Thyroid gland (tissue), 4 donors: ENCODE measurements at regions not wholly inside any gene's neighbourhood (a gene's known extent, or its start where the extent isn't known, plus 50 kb on each side); places are given as distances from the start of the nearest gene placed in this dataset. TPM values are rescaled to one million over a fixed set of nuclear protein-coding genes. Genes with fewer than 3 reads are reported as not detected.

Experiments used
- DNase-seq, 2 donors: peaks; one replicate each; pipeline ENCODE4 v3.0.0-alpha.2; 2019
- H3K27ac ChIP-seq, 3 donors: fragments of 200-600 bp; sonication (generic); 1 replicate in 2 of 3; 2 replicates in 1 of 3; pipeline ENCODE4 v1.5.1; 2016 to 2019; ENCODE audit warnings: mild to moderate bottlenecking in 1 of 3, moderate library complexity in 1 of 3
- H3K27me3 ChIP-seq: fragments of 200-600 bp; sonication (generic); one replicate; pipeline ENCODE4 v1.5.1; 2019
- H3K36me3 ChIP-seq, 2 donors: fragments of 200-600 bp; sonication (generic); one replicate each; pipeline ENCODE4 v1.5.1; 2016 to 2019
- H3K4me1 ChIP-seq, 2 donors: fragments of 200-600 bp; sonication (generic); one replicate each; pipeline ENCODE4 v1.5.1; 2017 to 2019
- H3K4me3 ChIP-seq, 3 donors: fragments of 200-600 bp; sonication (generic); replicated peaks in 1 of 3; 1 replicate in 2 of 3; 2 replicates in 1 of 3; pipeline ENCODE4 v1.5.1; 2016; ENCODE audit warnings: mild to moderate bottlenecking in 1 of 3
- H3K9me3 ChIP-seq: fragments of 200-600 bp; sonication (generic); one replicate; pipeline ENCODE4 v1.5.1; 2017
- POLR2A ChIP-seq, 2 donors: fragments of 450-650 bp; IDR thresholded peaks; one replicate each; pipeline ENCODE4 v1.6.1; 2017; ENCODE audit warnings: antibody characterized with exemption in 2 of 2, mild to moderate bottlenecking in 2 of 2, moderate library complexity in 1 of 2
- whole genome bisulfite sequencing, 2 donors: methylation state at CpG; one replicate each; pipeline ENCODE4 v1.1.5; 2017; 5-methylcytosine and 5-hydroxymethylcytosine counted together
- intact Hi-C: fragments of 100-400 bp; cut with DNase I; formaldehyde crosslinking; loops from one replicate; pipeline ENCODE4 v1.15.1; 2023
- small RNA-seq: library from RNA; depleted of rRNA; stranded (forward); fragments of <200 nt; gene quantifications from one replicate; pipeline ENCODE3, GENCODE V24; 2016
- TF ChIP-seq, protein P1 (sequence below), 6 experiments: fragments of 200-600 bp in 3 of 6; fragments of 450-650 bp in 3 of 6; sonication (generic) in 3 of 6; IDR thresholded peaks; one replicate each; pipeline ENCODE4 v1.5.1; 2016 to 2019; ENCODE audit warnings: antibody characterized with exemption in 6 of 6, mild to moderate bottlenecking in 2 of 6, inconsistent platforms in 1 of 6, moderate library complexity in 1 of 6

DNA sequence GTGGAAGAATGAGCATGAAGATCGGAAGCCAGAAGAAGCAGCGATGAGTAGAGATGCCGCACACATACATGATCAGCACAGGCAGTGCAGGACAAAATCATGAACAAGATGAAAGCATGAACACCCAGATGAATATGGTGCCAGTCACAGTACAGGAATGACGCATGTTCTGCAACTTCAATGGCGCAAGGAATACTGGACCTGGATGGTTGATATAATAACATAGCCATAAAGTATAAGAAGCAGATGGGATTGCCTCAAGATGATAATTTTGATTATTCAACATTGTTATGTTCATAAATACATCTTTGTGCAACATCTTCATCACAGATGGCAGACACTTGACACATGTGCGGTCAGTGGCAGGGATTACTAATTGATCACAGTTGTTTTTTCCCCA is 59.7 kb upstream of the SLCO3A1 start:
- DNase-seq = no peak
- H3K27me3 ChIP-seq = no peaks in the 10 kb centered on the region
- no peak for TF ChIP-seq POLR2A (IDR thresholded peaks at IDR 0.05)
- TF ChIP-seq, protein P1, sequence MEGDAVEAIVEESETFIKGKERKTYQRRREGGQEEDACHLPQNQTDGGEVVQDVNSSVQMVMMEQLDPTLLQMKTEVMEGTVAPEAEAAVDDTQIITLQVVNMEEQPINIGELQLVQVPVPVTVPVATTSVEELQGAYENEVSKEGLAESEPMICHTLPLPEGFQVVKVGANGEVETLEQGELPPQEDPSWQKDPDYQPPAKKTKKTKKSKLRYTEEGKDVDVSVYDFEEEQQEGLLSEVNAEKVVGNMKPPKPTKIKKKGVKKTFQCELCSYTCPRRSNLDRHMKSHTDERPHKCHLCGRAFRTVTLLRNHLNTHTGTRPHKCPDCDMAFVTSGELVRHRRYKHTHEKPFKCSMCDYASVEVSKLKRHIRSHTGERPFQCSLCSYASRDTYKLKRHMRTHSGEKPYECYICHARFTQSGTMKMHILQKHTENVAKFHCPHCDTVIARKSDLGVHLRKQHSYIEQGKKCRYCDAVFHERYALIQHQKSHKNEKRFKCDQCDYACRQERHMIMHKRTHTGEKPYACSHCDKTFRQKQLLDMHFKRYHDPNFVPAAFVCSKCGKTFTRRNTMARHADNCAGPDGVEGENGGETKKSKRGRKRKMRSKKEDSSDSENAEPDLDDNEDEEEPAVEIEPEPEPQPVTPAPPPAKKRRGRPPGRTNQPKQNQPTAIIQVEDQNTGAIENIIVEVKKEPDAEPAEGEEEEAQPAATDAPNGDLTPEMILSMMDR (IDR thresholded peaks at IDR 0.05) = no peak
- WGBS, 2 donors = 95 to 97% methylated on average over 6 of the region's 6 CpGs
- H3K4me1 ChIP-seq = peaks cover 19 to 22% of the 10 kb centered on the region in 2 donors
- intact Hi-C loops = no loop called here
- no peak overlapping the region for H3K27ac ChIP-seq
- no peaks in the 10 kb centered on the region for H3K36me3 ChIP-seq
- no peak overlapping the region for H3K4me3 ChIP-seq
- no peaks in the 10 kb centered on the region for H3K9me3 ChIP-seq

DNA sequence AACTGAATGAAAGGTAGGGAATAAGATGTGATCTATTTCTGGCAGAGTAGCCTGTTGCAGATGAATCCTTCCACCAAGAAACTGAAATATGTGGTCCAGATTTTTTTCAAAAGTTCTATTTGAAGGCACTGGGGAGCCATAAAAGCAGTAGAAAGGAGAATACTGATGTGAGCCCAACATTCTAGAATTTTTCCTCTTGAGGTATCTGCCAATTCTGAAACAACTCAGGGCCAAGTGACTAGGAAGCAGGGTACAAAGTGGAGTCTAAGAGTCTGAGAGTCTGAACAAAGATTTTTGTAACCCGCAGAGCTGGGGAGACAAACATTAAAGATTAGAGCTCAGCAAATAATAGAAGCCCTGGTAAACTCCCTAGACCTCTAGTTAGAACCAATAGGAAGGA is 58.3 kb upstream of the SLCO3A1 start:
- DNase-seq = no peak

DNA sequence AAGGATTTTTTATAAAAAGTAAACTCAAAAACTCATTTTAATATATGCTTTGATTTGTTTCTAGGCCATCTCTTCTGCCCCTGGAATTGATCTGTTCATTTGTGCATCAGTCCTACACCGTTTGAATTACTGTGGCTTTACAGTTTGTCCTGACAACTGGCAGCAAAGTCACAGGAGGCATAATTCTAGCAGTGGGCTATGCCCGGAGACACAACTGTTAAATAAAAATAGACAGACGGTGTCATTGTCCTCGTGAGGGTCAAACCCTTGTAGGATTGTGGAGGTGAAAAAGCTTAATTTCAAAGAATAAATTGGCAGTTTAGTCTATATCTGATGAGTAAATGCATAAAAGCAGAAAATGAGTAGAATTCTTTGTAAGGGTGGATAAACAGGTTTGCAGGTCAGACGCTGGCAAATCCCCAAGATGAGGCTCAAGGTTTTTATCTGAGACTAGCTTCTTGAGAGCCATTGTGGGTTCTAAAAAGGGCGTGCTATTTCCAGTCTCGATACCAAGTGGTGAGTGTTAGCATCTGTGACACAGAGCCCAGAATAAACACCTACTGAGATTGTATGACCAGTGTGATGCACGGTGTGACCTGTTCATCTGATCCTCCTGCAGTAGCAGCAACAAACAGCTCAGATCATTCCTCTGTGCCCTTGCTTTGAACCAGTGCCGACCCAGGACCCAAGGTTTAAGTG is 51.5 kb upstream of the SLCO3A1 start:
- Histone ChIP-seq H3K27ac (peak overlapping the region in 1 of 3 donors; percentile 36), H3K9me3 (no peaks in the 10 kb centered on the region), H3K27me3 (no peaks in the 10 kb centered on the region), H3K36me3 (no peaks in the 10 kb centered on the region), H3K4me1 (peaks cover 8 to 10% of the 10 kb centered on the region in 2 donors), H3K4me3 (no peak overlapping the region)
- TF ChIP-seq POLR2A (IDR thresholded peaks at IDR 0.05) = no peak
- TF ChIP-seq, protein P1 (IDR thresholded peaks at IDR 0.05) = no peak
- 46 to 48% methylated on average over 9 of the region's 9 CpGs for WGBS, 2 donors
- DNase-seq = peak; percentile 82
- intact Hi-C loops = no loop called here

More for the DNA sequence above, 58.3 kb upstream of the SLCO3A1 start:
- Histone ChIP-seq H3K4me3 (no peak overlapping the region), H3K27ac (no peak overlapping the region), H3K9me3 (no peaks in the 10 kb centered on the region), H3K4me1 (peaks cover 10 to 11% of the 10 kb centered on the region in 2 donors), H3K36me3 (no peaks in the 10 kb centered on the region), H3K27me3 (no peaks in the 10 kb centered on the region)
- TF ChIP-seq POLR2A (IDR thresholded peaks at IDR 0.05) = no peak
- TF ChIP-seq, protein P1 (IDR thresholded peaks at IDR 0.05) = no peak
- 74 to 88% methylated on average over 1 of the region's 1 CpG for WGBS, 2 donors
- intact Hi-C loops = no loop called here

DNA sequence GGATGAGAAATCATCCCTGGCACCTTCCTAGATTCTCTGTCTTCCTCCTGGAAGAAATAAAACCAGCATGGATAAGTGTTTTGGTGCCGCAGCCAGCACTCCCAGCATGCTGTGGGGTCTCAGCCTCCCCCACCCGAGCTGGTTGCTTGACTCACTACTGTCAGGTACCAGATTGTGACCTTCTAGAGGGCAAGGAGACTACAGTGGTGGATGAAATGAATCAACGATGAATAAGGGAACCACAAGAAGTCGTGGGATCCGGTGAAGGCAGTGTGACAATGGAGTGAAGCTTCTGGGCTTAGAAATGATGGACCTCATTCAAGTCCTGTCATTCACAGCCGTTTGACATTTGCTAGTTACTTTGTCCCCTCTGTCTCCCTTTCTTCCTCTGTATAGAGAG is 50.2 kb upstream of the SLCO3A1 start:
- no peaks in the 10 kb centered on the region for H3K36me3 ChIP-seq
- no peak overlapping the region for H3K4me3 ChIP-seq
- H3K4me1 ChIP-seq = peaks cover 8 to 10% of the 10 kb centered on the region in 2 donors
- H3K27ac ChIP-seq = no peak overlapping the region
- no peak for TF ChIP-seq POLR2A (IDR thresholded peaks at IDR 0.05)
- TF ChIP-seq, protein P1 (IDR thresholded peaks at IDR 0.05) = no peak
- intact Hi-C loops = no loop called here
- H3K9me3 ChIP-seq = no peaks in the 10 kb centered on the region
- DNase-seq = no peak
- H3K27me3 ChIP-seq = no peaks in the 10 kb centered on the region
- WGBS, 2 donors = 91 to 93% methylated on average over 6 of the region's 6 CpGs

Small RNAs in the stretch of these regions (small RNA-seq; reads per million reads assigned to genes)
- not detected for gene AC107958.1
